Transverse colon (tissue), 4 donors: ENCODE measurements at regions not wholly inside any gene's neighbourhood (a gene's known extent, or its start where the extent isn't known, plus 50 kb on each side); places are given as distances from the start of the nearest gene placed in this dataset.

Experiments
- DNase-seq: peaks from one replicate; pipeline ENCODE4 v3.0.0-alpha.2; 2019
- H3K27ac ChIP-seq, 4 donors: fragments of 200-600 bp; sonication (generic); 2 replicates each; pipeline ENCODE4 v1.5.1; 2016 to 2018; ENCODE audit warnings: inconsistent platforms in 4 of 4
- H3K27me3 ChIP-seq: fragments of 200-600 bp; sonication (generic); 2 replicates; pipeline ENCODE4 v1.5.1; 2017; ENCODE audit warnings: inconsistent platforms
- H3K36me3 ChIP-seq, 4 donors: fragments of 200-600 bp; sonication (generic); 2 replicates each; pipeline ENCODE4 v1.5.1; 2017 to 2019; ENCODE audit warnings: inconsistent platforms in 4 of 4
- H3K4me1 ChIP-seq, 4 donors: fragments of 200-600 bp; sonication (generic); 2 replicates each; pipeline ENCODE4 v1.5.1; 2017 to 2020; ENCODE audit warnings: inconsistent platforms in 4 of 4
- H3K4me3 ChIP-seq, 4 donors: fragments of 200-600 bp; sonication (generic); 1 replicate in 1 of 4; 2 replicates in 3 of 4; pipeline versions ENCODE4 v1.5.1 to v1.6.1; 2017 to 2019; ENCODE audit warnings: inconsistent platforms in 4 of 4
- H3K9me3 ChIP-seq, 2 donors: fragments of 200-600 bp; sonication (generic); 2 replicates each; pipeline ENCODE4 v1.5.1; 2017 to 2019; ENCODE audit warnings: inconsistent platforms in 2 of 2
- CTCF ChIP-seq, 5 experiments: fragments of 200-600 bp in 3 of 5; fragments of 450-650 bp in 2 of 5; sonication (generic) in 3 of 5; IDR thresholded peaks; 1 replicate in 2 of 5; 2 replicates in 3 of 5; pipeline ENCODE4 v1.5.1; 2016 to 2017; ENCODE audit warnings: antibody characterized with exemption in 5 of 5, inconsistent platforms in 3 of 5, mild to moderate bottlenecking in 2 of 5, moderate library complexity in 1 of 5
- EP300 ChIP-seq: sonication (generic); formaldehyde crosslinking; IDR thresholded peaks from one replicate; pipeline ENCODE4 v1.6.1; 2017; ENCODE audit warnings: antibody characterized with exemption, low read depth
- POLR2A ChIP-seq: fragments of 450-650 bp; IDR thresholded peaks from one replicate; pipeline ENCODE4 v1.6.1; 2016; ENCODE audit warnings: antibody characterized with exemption, mild to moderate bottlenecking, moderate library complexity
- POLR2AphosphoS5 ChIP-seq, 3 donors: sonication (generic); formaldehyde crosslinking; IDR thresholded peaks; one replicate each; pipeline ENCODE4 v1.6.1; 2016; ENCODE audit warnings: antibody characterized with exemption in 3 of 3
- WGBS, 2 donors: methylation state at CpG; one replicate each; pipeline ENCODE4 v1.1.5; 2018; ENCODE audit warnings: low coverage in 1 of 2; 5-methylcytosine and 5-hydroxymethylcytosine counted together
- in situ Hi-C, 4 donors: fragments of 200-750 bp; cut with MboI; loops; one replicate each; pipeline versions ENCODE4 v1.15.0 to v1.15.1; 2017; ENCODE audit warnings: low sequenced_read_pairs in 3 of 4, low pct_ligation_motif_present in 1 of 4, low pct_unique_long_range_greater_than_20kb in 1 of 4
- intact Hi-C: fragments of 100-400 bp; cut with DNase I; formaldehyde crosslinking; loops from one replicate; pipeline ENCODE4 v1.15.1; 2023; ENCODE audit warnings: low total_unique reads

- H3K27me3 ChIP-seq: no peaks in the 10 kb centered on the region
- H3K27ac ChIP-seq: no peak overlapping the region
- no peaks in the 10 kb centered on the region for H3K9me3 ChIP-seq
- DNase-seq: no peak
- H3K4me1 ChIP-seq: peaks cover 0 to 3% (median 0%) of the 10 kb centered on the region in 4 donors
- WGBS, 2 donors: 80% methylated on average over 2 of the region's 2 CpGs; no CpG with 5 or more reads in 1 of the 2 donors
- H3K36me3 ChIP-seq: no peaks in the 10 kb centered on the region
- in situ Hi-C loops: no loop called here
- TF ChIP-seq POLR2A: no peak
- no peak for TF ChIP-seq POLR2AphosphoS5 (IDR thresholded peaks at IDR 0.05)
- TF ChIP-seq CTCF (IDR thresholded peaks at IDR 0.05): no peak
- H3K4me3 ChIP-seq: no peak overlapping the region
- intact Hi-C loops: no loop called here
Observed at GRCh38 chr5:57406641-57407040, 76.0 kb downstream of the ACTBL2 start.

- H3K36me3 ChIP-seq: no peaks in the 10 kb centered on the region
- DNase-seq: no peak
Observed at GRCh38 chr5:57405984-57406383, 76.6 kb downstream of the ACTBL2 start.

GRCh38 chr5:57402761-57403160 is 79.8 kb downstream of the ACTBL2 start:
- Histone ChIP-seq H3K27me3 (no peaks in the 10 kb centered on the region), H3K36me3 (no peaks in the 10 kb centered on the region), H3K9me3 (no peaks in the 10 kb centered on the region), H3K27ac (no peak overlapping the region), H3K4me3 (no peak overlapping the region), H3K4me1 (no peaks in the 10 kb centered on the region)
- intact Hi-C loops: no loop called here
- TF ChIP-seq POLR2AphosphoS5 (IDR thresholded peaks at IDR 0.05) (no peak), CTCF (IDR thresholded peaks at IDR 0.05) (no peak), POLR2A (no peak), EP300 (no peak)
- in situ Hi-C loops: no loop called here
- 69 to 72% methylated on average over 3 of the region's 3 CpGs for WGBS, 2 donors
- no peak for DNase-seq

More at GRCh38 chr5:57405984-57406383, 76.6 kb downstream of the ACTBL2 start:
- in situ Hi-C loops: no loop called here
- H3K27me3 ChIP-seq: no peaks in the 10 kb centered on the region
- H3K4me3 ChIP-seq: no peak overlapping the region
- no peak overlapping the region for H3K27ac ChIP-seq
- no peaks in the 10 kb centered on the region for H3K9me3 ChIP-seq
- H3K4me1 ChIP-seq: peaks cover 0 to 3% (median 0%) of the 10 kb centered on the region in 4 donors
- intact Hi-C loops: no loop called here
- TF ChIP-seq EP300 (no peak), POLR2A (no peak), POLR2AphosphoS5 (IDR thresholded peaks at IDR 0.05) (no peak), CTCF (IDR thresholded peaks at IDR 0.05) (no peak)

GRCh38 chr5:57402348-57402747 is 80.3 kb downstream of the ACTBL2 start:
- Histone ChIP-seq H3K4me3 (no peak overlapping the region), H3K27me3 (no peaks in the 10 kb centered on the region), H3K27ac (no peak overlapping the region), H3K9me3 (no peaks in the 10 kb centered on the region), H3K36me3 (no peaks in the 10 kb centered on the region), H3K4me1 (no peaks in the 10 kb centered on the region)
- no peak for DNase-seq
- TF ChIP-seq POLR2A (no peak), EP300 (no peak), POLR2AphosphoS5 (IDR thresholded peaks at IDR 0.05) (no peak), CTCF (IDR thresholded peaks at IDR 0.05) (no peak)
- in situ Hi-C loops (no loop called here), intact Hi-C loops (no loop called here)
- 70 to 78% methylated on average over 2 of the region's 2 CpGs for WGBS, 2 donors
